ENCODE measurements at regions not wholly inside any gene's neighbourhood (a gene's known extent, or its start where the extent isn't known, plus 50 kb on each side); places are given as distances from the start of the nearest gene placed in this dataset.

DNA sequence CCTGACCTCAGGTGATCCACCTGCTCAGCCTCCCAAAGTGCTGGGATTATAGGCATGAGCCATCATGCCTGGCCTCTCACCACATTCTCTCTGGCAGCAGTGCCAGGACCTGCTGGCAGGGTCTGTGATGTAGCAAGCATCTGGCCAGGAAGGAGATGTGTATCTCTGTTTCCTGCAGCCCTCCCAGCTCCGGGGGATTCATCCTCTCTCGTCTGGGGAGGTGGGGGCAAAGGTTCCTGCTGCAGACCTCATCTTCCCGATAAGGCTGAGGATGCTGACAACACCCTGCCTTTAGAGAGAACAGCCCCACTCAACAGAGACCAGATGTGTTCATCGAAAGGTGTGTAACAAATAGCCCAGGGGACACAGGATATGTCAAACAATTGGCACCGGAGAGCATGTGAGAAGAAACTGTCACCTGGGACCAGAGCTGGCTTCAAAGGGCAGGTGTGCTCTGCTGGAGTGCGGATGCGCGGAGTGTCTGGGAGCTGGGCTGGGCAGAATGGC lies 54.8 kb upstream of the SEC14L1 start:
- TF ChIP-seq, protein P1, sequence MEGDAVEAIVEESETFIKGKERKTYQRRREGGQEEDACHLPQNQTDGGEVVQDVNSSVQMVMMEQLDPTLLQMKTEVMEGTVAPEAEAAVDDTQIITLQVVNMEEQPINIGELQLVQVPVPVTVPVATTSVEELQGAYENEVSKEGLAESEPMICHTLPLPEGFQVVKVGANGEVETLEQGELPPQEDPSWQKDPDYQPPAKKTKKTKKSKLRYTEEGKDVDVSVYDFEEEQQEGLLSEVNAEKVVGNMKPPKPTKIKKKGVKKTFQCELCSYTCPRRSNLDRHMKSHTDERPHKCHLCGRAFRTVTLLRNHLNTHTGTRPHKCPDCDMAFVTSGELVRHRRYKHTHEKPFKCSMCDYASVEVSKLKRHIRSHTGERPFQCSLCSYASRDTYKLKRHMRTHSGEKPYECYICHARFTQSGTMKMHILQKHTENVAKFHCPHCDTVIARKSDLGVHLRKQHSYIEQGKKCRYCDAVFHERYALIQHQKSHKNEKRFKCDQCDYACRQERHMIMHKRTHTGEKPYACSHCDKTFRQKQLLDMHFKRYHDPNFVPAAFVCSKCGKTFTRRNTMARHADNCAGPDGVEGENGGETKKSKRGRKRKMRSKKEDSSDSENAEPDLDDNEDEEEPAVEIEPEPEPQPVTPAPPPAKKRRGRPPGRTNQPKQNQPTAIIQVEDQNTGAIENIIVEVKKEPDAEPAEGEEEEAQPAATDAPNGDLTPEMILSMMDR (conservative IDR thresholded peaks at IDR 0.05 in 1 of 2, IDR thresholded peaks at IDR 0.05 in 1 of 2; ENCODE audit: extremely low read depth in 1 of 2, insufficient read depth in 1 of 2, low read depth in 1 of 2, low read length in 2 of 2): no peak
- no peak for TF ChIP-seq EZH2 (IDR thresholded peaks at IDR 0.05; ENCODE audit: borderline replicate concordance, low read length)

Measured in mammary epithelial cell (primary cell).